Endodermal cell (in vitro differentiated cells): ENCODE measurements at regions not wholly inside any gene's neighbourhood (a gene's known extent, or its start where the extent isn't known, plus 50 kb on each side); places are given as distances from the start of the nearest gene placed in this dataset.
A peak's percentile ranks its signal among the peaks of the same experiment; 100 is the strongest.

Experiments used
- DNase-seq: peaks from one replicate; pipeline ENCODE4 v3.0.0-alpha.2; 2017
- H3K27ac ChIP-seq: 2 replicates; pipeline ENCODE4 v1.5.1; 2013; ENCODE audit warnings: mild to moderate bottlenecking, low read depth, low read length, moderate library complexity
- H3K27me3 ChIP-seq: 2 replicates; pipeline ENCODE4 v1.6.1; 2013; ENCODE audit warnings: mild to moderate bottlenecking, low read length, moderate library complexity; ENCODE audit not compliant: insufficient read depth, control insufficient read depth, poor library complexity, severe bottlenecking
- H3K36me3 ChIP-seq: 2 replicates; pipeline ENCODE4 v1.7.0; 2013; ENCODE audit warnings: mild to moderate bottlenecking, low read length, moderate library complexity; ENCODE audit not compliant: control insufficient read depth, insufficient read depth
- H3K4me1 ChIP-seq: one replicate; pipeline ENCODE4 v1.7.0; 2013; ENCODE audit warnings: low read length; ENCODE audit not compliant: control insufficient read depth, insufficient read depth
- H3K4me3 ChIP-seq: 2 replicates; pipeline ENCODE4 v1.5.1; 2013; ENCODE audit warnings: mild to moderate bottlenecking, low read length, moderate library complexity
- H3K9ac ChIP-seq: 2 replicates; pipeline ENCODE4 v1.6.1; 2013; ENCODE audit warnings: mild to moderate bottlenecking, low read length, moderate library complexity; ENCODE audit not compliant: poor library complexity, severe bottlenecking; ENCODE audit errors: extremely low read depth
- H3K9me3 ChIP-seq: 2 replicates; pipeline ENCODE4 v1.6.1; 2013; ENCODE audit warnings: mild to moderate bottlenecking, low read length, moderate library complexity; ENCODE audit not compliant: control insufficient read depth
- H3K27ac Mint-ChIP-seq: 2 replicates; pipeline ENCODE4 v1.8.0; 2020; ENCODE audit warnings: mixed read lengths
- H3K27me3 Mint-ChIP-seq: 2 replicates; pipeline ENCODE4 v1.8.0; 2021; ENCODE audit warnings: mild to moderate bottlenecking, mixed read lengths; ENCODE audit not compliant: insufficient read depth
- H3K36me3 Mint-ChIP-seq: 2 replicates; pipeline ENCODE4 v1.8.0; 2020; ENCODE audit warnings: low read depth, mixed read lengths
- H3K4me1 Mint-ChIP-seq: 2 replicates; pipeline ENCODE4 v1.8.0; 2020; ENCODE audit warnings: mixed read lengths
- H3K4me3 Mint-ChIP-seq: 2 replicates; pipeline ENCODE4 v1.8.0; 2020; ENCODE audit warnings: mild to moderate bottlenecking, moderate library complexity, mixed read lengths
- H3K9me3 Mint-ChIP-seq: 2 replicates; pipeline ENCODE4 v1.8.0; 2020; ENCODE audit warnings: mild to moderate bottlenecking, mixed read lengths
- WGBS, 2 experiments: methylation state at CpG; one replicate each; pipeline versions ENCODE4 v1.1.5 to v1.1.7; 2013; ENCODE audit warnings: missing lambda C conversion rate in 2 of 2, mixed read lengths in 1 of 2; ENCODE audit not compliant: insufficient coverage in 1 of 2, insufficient read length in 1 of 2; 5-methylcytosine and 5-hydroxymethylcytosine counted together
- TF ChIP-seq, protein P1 (sequence below): fragments of 200-600 bp; sonication (generic); conservative IDR thresholded peaks from 2 replicates; pipeline ENCODE4 v1.5.0; 2021; ENCODE audit warnings: antibody characterized with exemption, mild to moderate bottlenecking

DNA sequence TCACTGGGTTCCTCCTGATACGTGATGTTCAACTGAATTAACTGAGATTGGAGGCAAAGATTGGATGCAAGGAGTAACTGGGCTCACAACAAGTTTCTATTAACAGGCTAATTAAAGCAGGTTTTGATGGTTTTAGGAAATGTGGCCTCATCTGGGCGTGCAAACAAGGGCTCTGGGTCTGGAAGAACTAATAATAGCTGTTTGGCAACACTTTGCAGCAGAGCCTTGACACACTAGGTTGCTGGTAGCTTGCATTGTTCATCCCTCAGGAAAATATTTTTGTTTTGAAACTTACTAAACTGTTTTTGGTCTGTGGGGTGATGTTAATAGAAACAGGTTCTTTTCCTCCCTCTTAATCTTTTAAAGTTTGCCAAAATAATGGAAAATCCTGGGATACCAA is 117.2 kb upstream of the CD93 start:
- TF ChIP-seq, protein P1, sequence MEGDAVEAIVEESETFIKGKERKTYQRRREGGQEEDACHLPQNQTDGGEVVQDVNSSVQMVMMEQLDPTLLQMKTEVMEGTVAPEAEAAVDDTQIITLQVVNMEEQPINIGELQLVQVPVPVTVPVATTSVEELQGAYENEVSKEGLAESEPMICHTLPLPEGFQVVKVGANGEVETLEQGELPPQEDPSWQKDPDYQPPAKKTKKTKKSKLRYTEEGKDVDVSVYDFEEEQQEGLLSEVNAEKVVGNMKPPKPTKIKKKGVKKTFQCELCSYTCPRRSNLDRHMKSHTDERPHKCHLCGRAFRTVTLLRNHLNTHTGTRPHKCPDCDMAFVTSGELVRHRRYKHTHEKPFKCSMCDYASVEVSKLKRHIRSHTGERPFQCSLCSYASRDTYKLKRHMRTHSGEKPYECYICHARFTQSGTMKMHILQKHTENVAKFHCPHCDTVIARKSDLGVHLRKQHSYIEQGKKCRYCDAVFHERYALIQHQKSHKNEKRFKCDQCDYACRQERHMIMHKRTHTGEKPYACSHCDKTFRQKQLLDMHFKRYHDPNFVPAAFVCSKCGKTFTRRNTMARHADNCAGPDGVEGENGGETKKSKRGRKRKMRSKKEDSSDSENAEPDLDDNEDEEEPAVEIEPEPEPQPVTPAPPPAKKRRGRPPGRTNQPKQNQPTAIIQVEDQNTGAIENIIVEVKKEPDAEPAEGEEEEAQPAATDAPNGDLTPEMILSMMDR = no peak
- Histone ChIP-seq H3K9me3 (no peaks in the 10 kb centered on the region), H3K4me3 (no peak overlapping the region), H3K27ac (no peak overlapping the region), H3K9ac (no peak overlapping the region), H3K4me1 (peaks cover 31% of the 10 kb centered on the region), H3K27me3 (no peaks in the 10 kb centered on the region), H3K36me3 (no peaks in the 10 kb centered on the region)
- 91 to 94% methylated on average over 2 of the region's 2 CpGs for WGBS, 2 experiments
- no peak for DNase-seq
- Mint-ChIP-seq H3K27ac (no peak overlapping the region), H3K9me3 (no peaks in the 10 kb centered on the region), H3K4me1 (peaks cover 61% of the 10 kb centered on the region), H3K27me3 (peaks cover 5% of the 10 kb centered on the region), H3K36me3 (no peaks in the 10 kb centered on the region), H3K4me3 (no peak overlapping the region)

DNA sequence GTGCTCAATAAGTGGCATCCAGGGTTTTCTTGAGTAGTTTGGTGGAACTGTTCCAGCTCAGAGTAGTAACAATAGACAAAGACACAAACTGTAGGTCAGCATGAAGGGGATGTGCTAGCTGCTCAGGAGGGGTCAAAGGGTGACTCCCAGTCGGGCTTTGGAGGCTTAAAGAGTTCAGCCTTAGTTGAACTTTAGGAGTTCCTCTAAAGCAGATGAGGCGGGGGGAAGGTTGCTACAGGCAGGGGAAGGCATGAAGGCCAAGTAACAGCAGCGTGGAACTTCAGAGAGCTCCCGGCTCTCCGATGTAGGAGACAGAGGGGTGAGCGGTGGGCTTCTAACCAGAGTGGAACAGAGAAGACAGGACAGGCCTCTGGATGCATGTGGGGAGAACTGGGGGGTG is 115.5 kb upstream of the CD93 start:
- no peaks in the 10 kb centered on the region for H3K36me3 ChIP-seq
- no peak overlapping the region for H3K4me3 ChIP-seq
- no peak overlapping the region for H3K27ac Mint-ChIP-seq
- H3K4me1 Mint-ChIP-seq = peaks cover 56% of the 10 kb centered on the region
- TF ChIP-seq, protein P1 = no peak
- DNase-seq = no peak
- no peaks in the 10 kb centered on the region for H3K27me3 ChIP-seq
- peaks cover 6% of the 10 kb centered on the region for H3K9me3 Mint-ChIP-seq
- H3K4me3 Mint-ChIP-seq = no peak overlapping the region
- 88 to 96% methylated on average over 6 of the region's 6 CpGs for whole genome bisulfite sequencing, 2 experiments
- H3K9me3 ChIP-seq = peaks cover 5% of the 10 kb centered on the region
- no peaks in the 10 kb centered on the region for H3K36me3 Mint-ChIP-seq
- H3K27me3 Mint-ChIP-seq = peaks cover 7% of the 10 kb centered on the region
- peaks cover 28% of the 10 kb centered on the region for H3K4me1 ChIP-seq
- no peak overlapping the region for H3K9ac ChIP-seq
- no peak overlapping the region for H3K27ac ChIP-seq

DNA sequence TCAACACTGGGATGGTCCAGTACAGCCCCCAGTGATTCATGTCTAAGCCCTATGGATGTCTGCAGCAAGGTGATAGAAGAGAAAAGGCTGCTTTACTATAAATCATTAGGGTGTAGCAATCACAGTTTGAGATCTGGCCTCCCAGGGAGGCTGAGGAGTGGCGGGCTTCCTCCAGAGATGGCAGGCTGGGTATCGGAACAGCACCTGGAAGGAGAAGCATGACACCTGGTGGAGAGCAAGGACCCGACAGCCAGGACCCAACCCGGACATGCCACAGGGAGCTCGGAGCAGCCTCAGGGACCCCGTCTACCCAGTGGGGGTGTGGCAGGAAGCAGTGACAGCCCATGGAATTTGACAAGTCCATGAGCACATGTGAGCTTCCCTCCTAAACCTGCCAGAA is 114.8 kb upstream of the CD93 start:
- Mint-ChIP-seq H3K36me3 (no peaks in the 10 kb centered on the region), H3K4me1 (peaks cover 48% of the 10 kb centered on the region), H3K4me3 (no peak overlapping the region), H3K9me3 (peaks cover 9% of the 10 kb centered on the region), H3K27ac (no peak overlapping the region), H3K27me3 (peaks cover 7% of the 10 kb centered on the region)
- Histone ChIP-seq H3K4me1 (peaks cover 21% of the 10 kb centered on the region), H3K27ac (no peak overlapping the region), H3K4me3 (no peak overlapping the region), H3K9me3 (peaks cover 13% of the 10 kb centered on the region), H3K36me3 (no peaks in the 10 kb centered on the region), H3K9ac (no peak overlapping the region), H3K27me3 (no peaks in the 10 kb centered on the region)
- 44 to 86% methylated on average over 1 to 6 of the region's 6 CpGs for WGBS, 2 experiments
- TF ChIP-seq, protein P1 = peak; percentile 87
- peak; percentile 92 for DNase-seq
